HepG2 (cell line): ENCODE measurements at regions not wholly inside any gene's neighbourhood (a gene's known extent, or its start where the extent isn't known, plus 50 kb on each side); places are given as distances from the start of the nearest gene placed in this dataset.

Experiments used
- ATAC-seq: fragments of 200-7000 bp; cut with Tn5 transposase; 3 replicates; pipeline ENCODE4 v1.9.1; 2020; ENCODE audit warnings: mild to moderate bottlenecking, moderate library complexity
- BruUV-seq: library from RNA; stranded (reverse); fragments of 400-500 nt; replicated peaks from 2 replicates; lab custom pipeline; 2021; lab: Mats Ljungman, UMichigan
- CTCF ChIA-PET: fragments of 300-600 bp; formaldehyde crosslinking; extraction: SDS; loops from one replicate; lab custom pipeline; 2021; ENCODE audit warnings: low total read pairs, inconsistent platforms, low intra/inter-chr PET ratio; lab: Yijun Ruan, JAX
- POLR2A ChIA-PET: fragments of 350-600 bp; sonication (Branson Sonifier 250); formaldehyde crosslinking; loops from one replicate; lab custom pipeline; 2020; ENCODE audit warnings: antibody characterized with exemption, inconsistent platforms; lab: Yijun Ruan, JAX
- DNase-seq: peaks from one replicate; pipeline ENCODE4 v3.0.0-alpha.2; 2015; ENCODE audit warnings: low spot score
- FAIRE-seq: peaks from 3 replicates; lab custom pipeline; 2011; peaks lifted over from hg19 to GRCh38; lab: Jason Lieb, UNC
- H2AFZ ChIP-seq: one replicate; pipeline ENCODE4 v1.6.1; 2011; ENCODE audit warnings: low read length, inconsistent platforms
- H3K27ac ChIP-seq: fragments of 300-600 bp; 3 replicates; pipeline ENCODE4 v1.8.0; 2011; ENCODE audit warnings: mixed run types, mild to moderate bottlenecking, mixed read lengths, low read length, inconsistent platforms; ENCODE audit not compliant: insufficient read depth; ENCODE audit errors: extremely low read length
- H3K27me3 ChIP-seq, 2 experiments: fragments of 200-600 bp in 1 of 2; 2 replicates in 1 of 2; 3 replicates in 1 of 2; pipeline versions ENCODE4 v1.6.0 to v1.8.0; 2011; ENCODE audit warnings: low read length in 2 of 2, mild to moderate bottlenecking in 2 of 2, moderate library complexity in 2 of 2, inconsistent platforms in 1 of 2; ENCODE audit not compliant: insufficient read depth in 2 of 2, control insufficient read depth in 1 of 2
- H3K36me3 ChIP-seq, 2 experiments: fragments of 200-600 bp in 1 of 2; replicated peaks in 1 of 2; 2 replicates in 1 of 2; 3 replicates in 1 of 2; pipeline versions ENCODE4 v1.5.1 to v1.8.0; 2011; ENCODE audit warnings: low read length in 2 of 2, inconsistent platforms in 1 of 2; ENCODE audit not compliant: insufficient read depth in 2 of 2, control insufficient read depth in 1 of 2
- H3K4me1 ChIP-seq: 2 replicates; pipeline ENCODE4 v1.5.1; 2012; ENCODE audit warnings: low read length, inconsistent platforms; ENCODE audit not compliant: insufficient read depth
- H3K4me2 ChIP-seq: 2 replicates; pipeline ENCODE4 v1.6.0; 2011; ENCODE audit warnings: low read depth, low read length, inconsistent platforms
- H3K4me3 ChIP-seq, 3 experiments: fragments of 200-600 bp in 1 of 3; sonication (generic), shearing (Covaris generic) in 1 of 3; replicated peaks in 1 of 3; 2 replicates each; pipeline ENCODE4 v1.5.1; 2011 to 2016; ENCODE audit warnings: low read length in 3 of 3, inconsistent platforms in 2 of 3, low read depth in 2 of 3, mild to moderate bottlenecking in 2 of 3, control low read depth in 1 of 3, mixed read lengths in 1 of 3; ENCODE audit not compliant: insufficient read depth in 1 of 3
- H3K79me2 ChIP-seq: one replicate; pipeline ENCODE4 v1.6.1; 2011; ENCODE audit warnings: low read length, inconsistent platforms; ENCODE audit not compliant: insufficient read depth
- H3K9ac ChIP-seq: 2 replicates; pipeline ENCODE4 v1.6.0; 2011; ENCODE audit warnings: mild to moderate bottlenecking, low read depth, low read length, inconsistent platforms; ENCODE audit not compliant: insufficient read depth
- H3K9me3 ChIP-seq: 2 replicates; pipeline ENCODE4 v1.5.1; 2012; ENCODE audit warnings: mild to moderate bottlenecking, low read length
- H4K20me1 ChIP-seq: 2 replicates; pipeline ENCODE4 v1.6.0; 2011; ENCODE audit warnings: inconsistent platforms, mild to moderate bottlenecking, low read length, moderate library complexity; ENCODE audit not compliant: insufficient read depth
- ARNT2 ChIP-seq: sonication (generic); formaldehyde crosslinking; IDR thresholded peaks from 2 replicates; pipeline ENCODE4 v1.8.0; 2022; ENCODE audit warnings: mild to moderate bottlenecking, low read depth, missing genetic modification reagents, moderate library complexity
- CBX5 ChIP-seq: sonication (generic); formaldehyde crosslinking; IDR thresholded peaks from 2 replicates; pipeline ENCODE4 v1.4.0; 2020; ENCODE audit warnings: missing genetic modification reagents, borderline replicate concordance
- HNRNPH1 ChIP-seq: fragments of 200-400 bp; formaldehyde crosslinking; optimal IDR thresholded peaks from 2 replicates; pipeline ENCODE3; 2017; ENCODE audit warnings: mild to moderate bottlenecking, low read depth, low read length
- NFE2L1 ChIP-seq: sonication (generic); formaldehyde crosslinking; IDR thresholded peaks from 2 replicates; pipeline ENCODE4 v1.4.0; 2020; ENCODE audit warnings: missing genetic modification reagents, mild to moderate bottlenecking, borderline replicate concordance
- NPAS2 ChIP-seq: sonication (generic); formaldehyde crosslinking; IDR thresholded peaks from 2 replicates; pipeline ENCODE4 v1.8.0; 2022; ENCODE audit warnings: mild to moderate bottlenecking, missing genetic modification reagents, borderline replicate concordance
- POGK ChIP-seq: sonication (generic); formaldehyde crosslinking; conservative IDR thresholded peaks from 2 replicates; pipeline ENCODE4 v1.8.0; 2022; ENCODE audit warnings: mild to moderate bottlenecking, moderate library complexity, missing genetic modification reagents
- RCOR2 ChIP-seq: IDR thresholded peaks from 2 replicates; pipeline ENCODE4 v1.6.1; 2016; ENCODE audit warnings: missing biosample characterization, missing genetic modification reagents
- SKIL ChIP-seq: sonication (generic); formaldehyde crosslinking; IDR thresholded peaks from 2 replicates; pipeline ENCODE4 v1.8.0; 2022; ENCODE audit warnings: missing genetic modification reagents, mild to moderate bottlenecking, moderate library complexity, borderline replicate concordance
- THAP7 ChIP-seq: sonication (generic); formaldehyde crosslinking; IDR thresholded peaks from 2 replicates; pipeline ENCODE4 v1.8.1; 2023; ENCODE audit warnings: mild to moderate bottlenecking, missing genetic modification reagents
- TIGD3 ChIP-seq: sonication (generic); formaldehyde crosslinking; IDR thresholded peaks from 2 replicates; pipeline ENCODE4 v1.5.1; 2020; ENCODE audit warnings: mild to moderate bottlenecking, missing genetic modification reagents, borderline replicate concordance
- TRIM22 ChIP-seq: fragments of 450-650 bp; IDR thresholded peaks from 2 replicates; pipeline ENCODE4 v1.6.1; 2017
- XBP1 ChIP-seq: sonication (generic); formaldehyde crosslinking; IDR thresholded peaks from 2 replicates; pipeline ENCODE4 v1.5.0; 2020; ENCODE audit warnings: missing genetic modification reagents
- ZNF335 ChIP-seq: sonication (generic); formaldehyde crosslinking; IDR thresholded peaks from 2 replicates; pipeline ENCODE4 v1.4.0; 2020; ENCODE audit warnings: missing genetic modification reagents
- ZNF343 ChIP-seq: sonication (generic); formaldehyde crosslinking; IDR thresholded peaks from 2 replicates; pipeline ENCODE4 v1.4.0; 2020; ENCODE audit warnings: mild to moderate bottlenecking, missing genetic modification reagents
- ZNF432 ChIP-seq: sonication (generic); formaldehyde crosslinking; IDR thresholded peaks from 2 replicates; pipeline ENCODE4 v1.5.0; 2020; ENCODE audit warnings: missing genetic modification reagents, mild to moderate bottlenecking, borderline replicate concordance
- ZNF619 ChIP-seq: sonication (generic); formaldehyde crosslinking; IDR thresholded peaks from 2 replicates; pipeline ENCODE4 v1.4.0; 2020; ENCODE audit warnings: mild to moderate bottlenecking, missing genetic modification reagents
- ZNF749 ChIP-seq: sonication (generic); formaldehyde crosslinking; IDR thresholded peaks from 2 replicates; pipeline ENCODE4 v1.8.0; 2022; ENCODE audit warnings: mild to moderate bottlenecking, missing genetic modification reagents, moderate library complexity, borderline replicate concordance
- ZSCAN22 ChIP-seq: sonication (generic); formaldehyde crosslinking; IDR thresholded peaks from 2 replicates; pipeline ENCODE4 v1.4.0; 2020; ENCODE audit warnings: mild to moderate bottlenecking, missing genetic modification reagents
- WGBS: methylation state at CpG from one replicate; pipeline ENCODE4 v1.1.6; 2017; ENCODE audit warnings: low lambda C conversion rate; 5-methylcytosine and 5-hydroxymethylcytosine counted together
- in situ Hi-C: cut with HindIII; loops from 2 replicates; pipeline ENCODE4 v1.10.0; 2017; ENCODE audit warnings: low pct_unique_long_range_greater_than_20kb; ENCODE audit not compliant: extremely low pct_ligation_motif_present
- intact Hi-C: fragments of 100-400 bp; cut with micrococcal nuclease; formaldehyde crosslinking; loops from one replicate; pipeline ENCODE4 v1.10.0; 2022; ENCODE audit not compliant: unreplicated experiment

GRCh38 chr18:49666045-49666775 is 104.4 kb downstream of the LIPG start:
- POLR2A ChIA-PET, result no interaction called here
- CTCF ChIA-PET, result no interaction called here
- H3K9me3 ChIP-seq, result no peaks in the 10 kb centered on the region
- no peak overlapping the region for H3K9ac ChIP-seq
- no peak overlapping the region for H3K4me2 ChIP-seq
- WGBS, result 42% methylated on average over 4 of the region's 4 CpGs
- no peak overlapping the region for H3K27ac ChIP-seq
- H3K36me3 ChIP-seq, result no peaks in the 10 kb centered on the region
- no peaks in the 10 kb centered on the region for H3K4me1 ChIP-seq
- in situ Hi-C loops (no loop called here), intact Hi-C loops (no loop called here)
- no peak for FAIRE-seq
- no peaks in the 10 kb centered on the region for H3K79me2 ChIP-seq
- H3K4me3 ChIP-seq, result no peak overlapping the region
- DNase-seq, result no peak
- H3K27me3 ChIP-seq, result peaks cover 1 to 30% of the 10 kb centered on the region in 2 experiments; a peak in 2 of 5 replicates
- no TSS peak for BruUV-seq
- H2AFZ ChIP-seq, result no peak overlapping the region
- no peaks in the 10 kb centered on the region for H4K20me1 ChIP-seq
- no peak for ATAC-seq
- no peak for TF ChIP-seq RCOR2 (CRISPR knock-in tag)
- no peak for TF ChIP-seq TIGD3 (CRISPR knock-in tag)
- TF ChIP-seq ZNF619 (CRISPR knock-in tag), result no peak
- TF ChIP-seq TRIM22, result no peak
- TF ChIP-seq CBX5 (CRISPR knock-in tag), result no peak
- TF ChIP-seq ZNF432, result no peak
- no peak for TF ChIP-seq ARNT2 (CRISPR knock-in tag)
- TF ChIP-seq HNRNPH1, result no peak
- no peak for TF ChIP-seq XBP1 (CRISPR knock-in tag)
- no peak for TF ChIP-seq ZNF335 (CRISPR knock-in tag)
- TF ChIP-seq SKIL (CRISPR knock-in tag), result no peak
- TF ChIP-seq NPAS2, result no peak
- no peak for TF ChIP-seq THAP7 (CRISPR knock-in tag)
- no peak for TF ChIP-seq POGK (CRISPR knock-in tag)
- no peak for TF ChIP-seq NFE2L1 (CRISPR knock-in tag)
- no peak for TF ChIP-seq ZNF343 (CRISPR knock-in tag)
- TF ChIP-seq ZNF749 (CRISPR knock-in tag), result no peak
- TF ChIP-seq ZSCAN22 (CRISPR knock-in tag), result no peak
